Ectodermal cell (in vitro differentiated cells): ENCODE measurements at regions not wholly inside any gene's neighbourhood (a gene's known extent, or its start where the extent isn't known, plus 50 kb on each side); places are given as distances from the start of the nearest gene placed in this dataset.
"Not testable (repeated sequence)": the region's sequence is repeated elsewhere in the genome, so short reads cannot be mapped to it uniquely, and the experiment has no call there.

Source experiments
- H3K27ac ChIP-seq: 2 replicates; pipeline ENCODE4 v1.7.0; 2013; ENCODE audit warnings: mild to moderate bottlenecking, low read depth, low read length; ENCODE audit not compliant: insufficient read depth, poor library complexity, severe bottlenecking
- H3K27me3 ChIP-seq: 2 replicates; pipeline ENCODE4 v1.7.0; 2013; ENCODE audit warnings: mild to moderate bottlenecking, low read length; ENCODE audit not compliant: insufficient read depth, control insufficient read depth, poor library complexity, severe bottlenecking
- H3K36me3 ChIP-seq: one replicate; pipeline ENCODE4 v1.7.0; 2013; ENCODE audit warnings: low read length; ENCODE audit not compliant: control insufficient read depth, insufficient read depth
- H3K4me1 ChIP-seq: one replicate; pipeline ENCODE4 v1.7.0; 2013; ENCODE audit warnings: low read length; ENCODE audit not compliant: control insufficient read depth, insufficient read depth
- H3K4me3 ChIP-seq: 2 replicates; pipeline ENCODE4 v1.7.0; 2013; ENCODE audit warnings: low read depth, low read length, control low read depth; ENCODE audit not compliant: insufficient read depth
- H3K9me3 ChIP-seq: 2 replicates; pipeline ENCODE4 v1.7.0; 2013; ENCODE audit warnings: mild to moderate bottlenecking, low read length, moderate library complexity; ENCODE audit not compliant: control insufficient read depth
- WGBS, 2 experiments: methylation state at CpG; one replicate each; pipeline ENCODE4 v1.1.7; 2013; ENCODE audit warnings: missing lambda C conversion rate in 2 of 2; 5-methylcytosine and 5-hydroxymethylcytosine counted together

DNA sequence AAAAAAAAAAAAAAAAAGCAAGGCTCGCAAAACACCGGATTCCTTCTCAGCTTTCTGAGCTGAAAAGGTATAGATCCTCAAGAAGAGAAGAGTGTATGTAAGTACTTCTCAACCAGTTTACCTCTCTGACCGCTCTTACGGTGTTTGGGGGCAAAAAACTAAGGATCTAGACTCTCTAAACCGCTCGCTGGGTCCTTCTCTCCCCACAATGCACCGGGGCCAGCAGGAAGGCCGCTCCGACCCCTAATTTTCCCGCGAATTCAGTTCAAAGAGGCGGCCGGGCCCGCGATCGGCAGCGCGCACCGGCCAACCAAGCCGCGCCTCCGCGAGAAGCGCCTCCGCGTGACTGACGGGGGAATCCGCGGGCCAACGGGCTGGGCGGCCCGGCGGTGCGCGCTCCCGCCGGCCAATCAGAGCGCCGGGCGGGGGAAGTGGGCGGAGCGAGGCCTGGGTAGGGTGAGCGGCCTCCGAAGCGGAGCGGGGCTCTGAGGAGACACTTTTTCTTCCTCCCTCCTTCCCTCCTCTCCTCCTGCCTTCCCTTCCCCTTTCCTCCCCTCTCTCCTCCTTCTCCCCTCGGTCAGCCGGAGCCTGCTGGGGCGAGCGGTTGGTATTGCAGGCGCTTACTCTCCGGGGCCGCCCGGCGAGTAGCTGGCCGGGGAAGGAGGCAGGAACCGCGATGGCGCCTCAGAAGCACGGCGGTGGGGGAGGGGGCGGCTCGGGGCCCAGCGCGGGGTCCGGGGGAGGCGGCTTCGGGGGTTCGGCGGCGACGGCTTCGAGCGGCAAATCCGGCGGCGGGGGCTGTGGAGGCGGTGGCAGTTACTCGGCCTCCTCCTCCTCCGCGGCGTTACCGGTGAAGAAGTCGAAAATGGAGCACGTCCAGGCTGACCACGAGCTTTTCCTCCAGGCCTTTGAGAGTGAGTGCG lies 93.0 kb downstream of the CRLF3 start:
- H3K27me3 ChIP-seq, H3K9me3 ChIP-seq, H3K4me1 ChIP-seq, H3K36me3 ChIP-seq: not testable (repeated sequence)
- Histone ChIP-seq H3K27ac (peak overlapping the region; percentile 95), H3K4me3 (peak overlapping the region; percentile 75)
- WGBS, 2 experiments, result 0 to 1% methylated on average over 87 of the region's 87 CpGs

DNA sequence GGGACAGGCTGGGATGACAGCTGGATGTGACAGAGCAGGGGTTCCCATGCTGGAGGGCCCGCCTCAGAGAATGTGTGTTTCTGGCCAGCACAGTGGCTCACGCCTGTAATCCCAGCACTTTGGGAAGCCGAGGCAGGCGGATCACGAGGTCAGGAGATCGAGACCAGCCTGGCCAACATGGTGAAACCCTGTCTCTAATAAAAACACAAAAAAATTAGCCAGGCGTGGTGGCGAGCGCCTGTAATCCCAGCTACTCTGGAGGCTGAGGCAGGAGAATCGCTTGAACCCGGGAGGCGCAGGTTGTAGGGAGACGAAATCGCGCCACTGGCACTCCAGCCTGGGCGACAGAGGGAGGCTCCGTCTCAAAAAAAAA lies 93.7 kb downstream of the CRLF3 start:
- not testable (repeated sequence) for H3K4me3 ChIP-seq, H3K36me3 ChIP-seq, H3K27me3 ChIP-seq, H3K9me3 ChIP-seq, H3K4me1 ChIP-seq
- H3K27ac ChIP-seq, result peak overlapping the region; percentile 18
- whole genome bisulfite sequencing, 2 experiments, result 44 to 45% methylated on average over 17 of the region's 17 CpGs

DNA sequence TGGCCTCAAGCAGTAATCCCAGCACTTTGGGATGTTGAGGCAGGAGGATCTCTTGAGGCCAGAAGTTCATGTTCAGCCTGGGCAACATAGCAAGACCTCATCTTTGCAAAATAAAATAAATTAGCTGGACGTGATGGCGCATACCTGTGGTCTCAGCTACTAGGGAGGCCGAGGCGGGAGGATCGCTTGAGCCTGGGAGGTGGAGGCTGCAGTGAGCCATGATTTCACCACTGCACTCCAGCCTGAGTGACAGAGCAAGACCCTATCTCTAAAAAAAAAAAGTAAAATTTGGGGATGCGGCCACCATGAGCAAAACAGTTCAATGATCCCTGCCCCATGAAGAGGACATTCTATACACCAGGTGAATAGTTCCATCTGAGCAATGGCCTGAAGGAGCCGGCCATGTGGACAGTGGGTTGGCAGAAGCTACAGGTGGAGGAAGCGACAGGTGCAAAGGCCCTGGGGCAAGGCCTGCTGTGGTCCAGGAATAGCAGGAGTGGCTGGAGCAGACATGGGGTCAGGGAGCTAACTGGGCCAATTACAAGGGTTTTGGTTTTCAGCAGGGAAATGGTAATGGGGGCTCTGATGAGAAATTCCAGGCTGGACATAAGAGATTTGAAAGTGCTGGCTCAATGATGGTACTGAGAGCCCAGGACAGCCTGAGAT lies 94.2 kb downstream of the CRLF3 start:
- WGBS, 2 experiments, result 93 to 96% methylated on average over 8 of the region's 8 CpGs

DNA sequence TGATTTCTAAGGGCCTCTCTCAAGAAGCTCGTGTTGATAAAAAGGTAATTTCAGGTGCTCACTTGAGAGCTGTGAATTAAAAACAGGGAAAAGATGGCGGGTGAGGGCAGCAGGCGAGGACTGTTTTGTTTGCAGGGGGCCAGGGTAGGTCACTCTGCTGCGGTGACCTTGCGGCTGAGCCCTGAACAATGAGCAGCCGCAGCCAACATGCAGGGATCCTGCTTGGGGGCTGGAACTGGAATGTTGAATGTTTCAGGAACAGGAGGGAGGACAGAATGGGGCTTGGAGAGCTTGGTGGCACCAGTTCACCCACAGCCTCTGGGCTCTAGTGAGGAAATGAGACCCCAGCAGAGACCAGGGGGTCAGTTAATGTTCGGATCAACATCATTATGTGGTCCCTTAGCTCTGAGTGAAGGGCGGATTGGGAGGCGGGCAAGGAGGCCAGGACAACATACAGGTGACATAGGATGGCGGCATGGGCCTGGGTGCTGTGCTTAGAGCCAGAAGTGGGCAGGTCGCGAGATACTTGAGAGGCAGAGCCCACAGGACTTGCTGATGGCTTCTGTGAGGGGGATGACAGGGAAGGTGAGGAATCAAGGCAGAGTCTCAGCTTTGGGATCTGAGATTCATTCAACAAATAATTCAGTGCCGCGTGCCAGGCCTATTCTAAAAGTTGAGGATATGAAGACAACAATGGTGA lies 94.9 kb downstream of the CRLF3 start:
- not testable (repeated sequence) for H3K36me3 ChIP-seq, H3K4me1 ChIP-seq, H3K9me3 ChIP-seq, H3K27me3 ChIP-seq, H3K4me3 ChIP-seq
- WGBS, 2 experiments, result 74% methylated on average over 14 of the region's 14 CpGs
- H3K27ac ChIP-seq, result peak overlapping the region; percentile 26

More for the DNA sequence above, 94.2 kb downstream of the CRLF3 start:
- not testable (repeated sequence) for H3K9me3 ChIP-seq, H3K36me3 ChIP-seq, H3K27me3 ChIP-seq, H3K4me1 ChIP-seq, H3K27ac ChIP-seq, H3K4me3 ChIP-seq

DNA sequence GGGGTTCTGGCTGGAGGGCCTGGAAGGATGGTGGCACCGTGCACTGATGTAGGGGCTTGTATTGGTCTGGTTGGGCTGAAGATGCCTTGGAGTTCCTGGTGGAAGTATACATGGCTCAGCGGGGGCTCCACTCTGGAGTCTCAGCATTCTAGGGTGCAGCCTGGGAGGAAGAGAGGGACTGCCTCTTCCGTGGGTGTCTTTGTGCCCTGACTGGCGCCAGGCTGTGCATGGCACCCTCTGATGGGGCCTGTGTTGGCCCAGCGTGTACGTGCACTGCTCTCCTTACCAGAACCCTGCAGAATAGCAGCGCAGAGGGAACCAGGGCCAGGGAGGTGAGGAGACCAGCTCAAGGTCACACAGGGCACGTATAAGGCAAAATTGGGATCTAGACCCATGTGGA lies 97.0 kb downstream of the CRLF3 start:
- 94 to 95% methylated on average over 8 of the region's 8 CpGs for WGBS, 2 experiments
- H3K4me3 ChIP-seq, result not testable (repeated sequence)

DNA sequence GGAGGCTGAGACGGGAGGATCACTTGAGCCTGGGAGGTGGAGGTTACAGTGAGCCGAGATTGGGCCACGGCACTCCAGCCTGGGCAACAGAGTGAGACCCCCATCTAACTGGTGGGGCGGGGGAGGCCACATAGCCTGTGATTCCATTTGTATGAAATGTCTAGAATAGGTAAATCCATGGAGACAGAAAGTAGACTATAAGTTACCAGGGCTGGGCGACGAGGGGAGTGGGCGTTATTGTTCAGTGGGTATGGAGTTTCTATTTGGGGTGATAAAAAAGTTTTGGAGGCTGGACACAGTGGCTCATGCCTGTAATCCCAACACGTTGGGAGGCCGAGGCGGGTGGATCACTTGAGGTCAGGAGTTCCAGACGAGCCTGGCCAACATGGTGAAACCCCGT lies 97.8 kb downstream of the CRLF3 start:
- not testable (repeated sequence) for H3K27ac ChIP-seq, H3K27me3 ChIP-seq, H3K4me3 ChIP-seq, H3K9me3 ChIP-seq, H3K36me3 ChIP-seq, H3K4me1 ChIP-seq
- 93 to 96% methylated on average over 12 of the region's 12 CpGs for WGBS, 2 experiments

More for the DNA sequence above, 97.0 kb downstream of the CRLF3 start:
- H3K9me3 ChIP-seq, H3K36me3 ChIP-seq, H3K4me1 ChIP-seq, H3K27ac ChIP-seq, H3K27me3 ChIP-seq: not testable (repeated sequence)

DNA sequence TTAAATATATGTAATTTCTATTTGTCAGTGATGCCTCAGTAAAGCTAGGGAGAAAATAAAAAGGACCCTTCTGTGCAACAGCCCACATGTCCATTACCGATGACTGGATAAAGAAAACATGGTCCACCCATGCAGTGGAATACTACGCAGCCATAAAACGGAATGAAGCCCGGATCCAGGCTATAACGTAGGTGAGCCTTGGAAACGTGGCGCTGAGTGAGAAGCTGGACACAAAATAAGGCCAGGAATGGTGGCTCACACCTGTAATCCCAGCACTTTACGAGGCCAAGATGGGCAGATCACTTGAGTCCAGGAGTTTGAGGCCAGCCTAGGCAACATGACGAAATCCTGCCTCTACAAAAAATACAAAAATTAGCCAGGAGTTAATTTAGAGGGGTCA lies 98.2 kb downstream of the CRLF3 start:
- H3K27ac ChIP-seq, H3K9me3 ChIP-seq, H3K4me1 ChIP-seq, H3K27me3 ChIP-seq, H3K36me3 ChIP-seq, H3K4me3 ChIP-seq: not testable (repeated sequence)
- WGBS, 2 experiments, result 94 to 97% methylated on average over 9 of the region's 9 CpGs

DNA sequence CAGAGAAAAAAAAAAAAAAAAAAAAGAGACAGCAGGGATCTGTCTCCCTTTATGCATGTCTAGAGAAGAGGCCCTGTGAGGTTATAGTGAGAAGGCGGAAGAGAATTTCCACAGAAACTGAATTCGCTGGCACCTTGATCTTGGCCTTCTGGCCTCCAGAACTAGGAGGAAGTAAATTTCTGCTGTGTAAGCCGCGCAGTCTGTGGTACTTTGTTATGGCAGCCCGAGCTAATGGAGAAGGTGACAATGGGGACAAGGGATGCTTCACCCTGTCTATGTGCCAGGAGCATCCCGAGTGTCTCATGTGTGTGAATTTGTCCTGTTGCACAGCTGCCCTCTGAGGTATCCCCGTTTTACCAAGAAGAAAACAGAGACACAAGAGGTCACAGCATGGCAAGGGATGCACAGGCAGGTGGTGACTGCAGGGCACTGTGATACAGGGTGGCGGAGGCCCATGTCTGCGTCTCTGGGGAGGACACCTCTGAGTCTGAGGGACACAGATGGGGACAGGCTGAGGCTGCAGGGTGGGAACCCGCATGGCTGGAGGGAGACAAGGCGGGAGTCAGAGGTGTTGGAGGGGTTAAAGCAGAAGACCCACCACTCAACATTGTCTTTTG lies 100.3 kb downstream of the CRLF3 start:
- not testable (repeated sequence) for H3K4me3 ChIP-seq, H3K4me1 ChIP-seq, H3K27ac ChIP-seq, H3K27me3 ChIP-seq, H3K36me3 ChIP-seq, H3K9me3 ChIP-seq
- WGBS, 2 experiments, result 97% methylated on average over 10 to 11 of the region's 11 CpGs

DNA sequence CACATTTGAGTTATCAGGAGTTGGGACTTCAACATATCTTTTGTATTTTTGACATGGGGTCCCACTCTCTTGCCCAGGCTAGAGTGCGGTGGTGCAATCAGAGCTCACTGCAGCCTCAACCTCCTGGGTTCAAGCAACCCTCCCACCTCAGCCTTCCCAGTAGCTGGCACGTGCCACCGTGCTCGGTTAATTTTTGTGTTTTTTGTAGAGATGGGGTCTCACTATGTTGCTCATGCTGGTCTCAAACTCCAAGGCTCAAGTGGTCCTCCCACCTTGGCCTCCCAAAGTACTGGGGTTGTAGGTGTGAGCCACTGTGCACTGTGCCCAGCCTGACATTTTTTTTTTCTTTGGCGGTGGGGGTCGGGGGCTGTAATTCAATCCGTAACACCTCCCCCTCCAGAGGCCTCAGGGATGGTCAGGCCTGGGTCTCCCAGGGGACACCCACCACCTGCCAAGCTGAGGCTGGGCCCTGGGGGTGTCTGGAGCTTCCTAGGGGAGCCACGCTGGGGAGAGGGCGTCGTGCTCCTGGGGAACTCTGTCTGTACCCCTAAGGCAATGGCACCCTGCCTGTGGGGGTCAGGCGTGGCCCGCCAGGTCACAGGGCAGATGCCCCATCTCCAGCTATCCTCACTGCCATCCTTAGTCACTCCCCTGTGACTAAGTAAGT lies 102.2 kb downstream of the CRLF3 start:
- H3K4me3 ChIP-seq, result not testable (repeated sequence)
- 95% methylated on average over 12 of the region's 12 CpGs for WGBS, 2 experiments

DNA sequence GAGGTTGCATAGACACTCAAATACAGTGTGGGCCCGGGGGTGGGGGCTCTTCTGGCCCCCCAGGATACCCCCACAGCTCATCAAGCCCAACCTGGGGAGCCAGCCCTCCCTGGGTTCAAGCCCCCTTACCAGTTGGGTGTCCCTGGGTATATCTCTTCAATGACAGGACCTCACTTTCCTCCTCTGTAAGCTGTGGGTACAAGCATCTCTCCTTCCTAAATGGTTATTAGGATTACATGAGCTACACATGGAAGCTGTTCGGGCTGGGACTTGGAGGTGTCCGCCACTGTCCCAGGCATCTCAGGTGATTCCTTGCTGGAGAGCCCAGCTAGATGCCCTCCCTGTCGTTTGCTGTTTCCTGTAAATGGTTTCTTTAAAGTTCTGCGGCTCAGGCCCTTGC lies 103.5 kb downstream of the CRLF3 start:
- WGBS, 2 experiments, result 91 to 98% methylated on average over 5 of the region's 5 CpGs
- H3K4me3 ChIP-seq, H3K27ac ChIP-seq, H3K36me3 ChIP-seq, H3K9me3 ChIP-seq, H3K27me3 ChIP-seq, H3K4me1 ChIP-seq: not testable (repeated sequence)

More for the DNA sequence above, 102.2 kb downstream of the CRLF3 start:
- H3K4me1 ChIP-seq, H3K27me3 ChIP-seq, H3K9me3 ChIP-seq, H3K27ac ChIP-seq, H3K36me3 ChIP-seq: not testable (repeated sequence)
